Neutrophil (primary cell): ENCODE measurements at regions not wholly inside any gene's neighbourhood (a gene's known extent, or its start where the extent isn't known, plus 50 kb on each side); places are given as distances from the start of the nearest gene placed in this dataset.
"Not testable (repeated sequence)": the region's sequence is repeated elsewhere in the genome, so short reads cannot be mapped to it uniquely, and the experiment has no call there.

ENCODE experiments used
- H3K27ac ChIP-seq: fragments of 200-600 bp; sonication (generic); 2 replicates; pipeline ENCODE4 v1.5.1; 2016; ENCODE audit warnings: mild to moderate bottlenecking, moderate library complexity
- H3K27me3 ChIP-seq: fragments of 200-600 bp; sonication (generic); 2 replicates; pipeline ENCODE4 v1.6.0; 2016; ENCODE audit warnings: mild to moderate bottlenecking
- H3K36me3 ChIP-seq: fragments of 200-600 bp; sonication (generic); 2 replicates; pipeline ENCODE4 v1.5.1; 2017
- H3K4me1 ChIP-seq, 2 experiments: fragments of 200-600 bp in 1 of 2; sonication (generic) in 1 of 2; 1 replicate in 1 of 2; 2 replicates in 1 of 2; pipeline versions ENCODE4 v1.5.1 to v1.6.1; 2013 to 2016; ENCODE audit warnings: low read depth in 1 of 2, low read length in 1 of 2, mild to moderate bottlenecking in 1 of 2, moderate library complexity in 1 of 2; ENCODE audit not compliant: control insufficient read depth in 1 of 2, insufficient read depth in 1 of 2
- H3K4me3 ChIP-seq, 2 experiments: fragments of 200-600 bp in 1 of 2; sonication (generic) in 1 of 2; 1 replicate in 1 of 2; 2 replicates in 1 of 2; pipeline ENCODE4 v1.5.1; 2013 to 2016; ENCODE audit warnings: low read depth in 1 of 2, low read length in 1 of 2, mild to moderate bottlenecking in 1 of 2, moderate library complexity in 1 of 2
- H3K9me3 ChIP-seq: fragments of 200-600 bp; sonication (generic); 2 replicates; pipeline ENCODE4 v1.5.1; 2016
- TF ChIP-seq, protein P1 (sequence below): fragments of 200-600 bp; sonication (generic); IDR thresholded peaks from 2 replicates; pipeline ENCODE4 v1.5.1; 2016; ENCODE audit warnings: antibody characterized with exemption

DNA sequence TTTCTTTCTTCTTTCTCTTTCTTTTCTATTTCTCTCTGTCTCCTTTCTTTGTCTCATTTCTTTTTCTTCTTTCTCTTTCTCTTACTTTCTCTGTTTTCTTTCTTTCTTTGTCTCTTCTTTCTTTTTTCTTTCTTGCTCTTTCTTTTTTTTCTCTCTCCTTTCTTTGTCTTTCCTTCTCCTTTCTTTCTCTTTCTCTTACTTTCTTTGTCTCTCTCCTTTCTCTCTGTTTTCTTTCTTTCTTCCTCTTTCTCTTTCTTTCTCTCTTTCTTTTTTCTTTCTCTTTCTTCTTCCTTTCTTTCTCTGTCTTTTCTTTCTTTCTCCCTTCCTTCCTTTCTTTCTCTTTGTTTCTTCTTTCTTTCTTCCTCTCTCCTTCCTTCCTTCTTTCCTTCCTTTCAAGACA lies 184.8 kb downstream of the CRLF2 start:
- H3K27me3 ChIP-seq: no peaks in the 10 kb centered on the region
- H3K4me1 ChIP-seq: peaks cover 15 to 18% of the 10 kb centered on the region in 2 experiments
- no peak overlapping the region for H3K27ac ChIP-seq
- H3K36me3 ChIP-seq: no peaks in the 10 kb centered on the region
- TF ChIP-seq, protein P1, sequence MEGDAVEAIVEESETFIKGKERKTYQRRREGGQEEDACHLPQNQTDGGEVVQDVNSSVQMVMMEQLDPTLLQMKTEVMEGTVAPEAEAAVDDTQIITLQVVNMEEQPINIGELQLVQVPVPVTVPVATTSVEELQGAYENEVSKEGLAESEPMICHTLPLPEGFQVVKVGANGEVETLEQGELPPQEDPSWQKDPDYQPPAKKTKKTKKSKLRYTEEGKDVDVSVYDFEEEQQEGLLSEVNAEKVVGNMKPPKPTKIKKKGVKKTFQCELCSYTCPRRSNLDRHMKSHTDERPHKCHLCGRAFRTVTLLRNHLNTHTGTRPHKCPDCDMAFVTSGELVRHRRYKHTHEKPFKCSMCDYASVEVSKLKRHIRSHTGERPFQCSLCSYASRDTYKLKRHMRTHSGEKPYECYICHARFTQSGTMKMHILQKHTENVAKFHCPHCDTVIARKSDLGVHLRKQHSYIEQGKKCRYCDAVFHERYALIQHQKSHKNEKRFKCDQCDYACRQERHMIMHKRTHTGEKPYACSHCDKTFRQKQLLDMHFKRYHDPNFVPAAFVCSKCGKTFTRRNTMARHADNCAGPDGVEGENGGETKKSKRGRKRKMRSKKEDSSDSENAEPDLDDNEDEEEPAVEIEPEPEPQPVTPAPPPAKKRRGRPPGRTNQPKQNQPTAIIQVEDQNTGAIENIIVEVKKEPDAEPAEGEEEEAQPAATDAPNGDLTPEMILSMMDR: no peak
- H3K9me3 ChIP-seq: no peaks in the 10 kb centered on the region
- no peak overlapping the region for H3K4me3 ChIP-seq

GRCh38 chrX:1027133-1027532 lies 185.3 kb downstream of the CRLF2 start:
- TF ChIP-seq, protein P1: no peak
- H3K27ac ChIP-seq: peak overlapping the region; percentile 75
- peak overlapping the region; percentile 37 to 44 for H3K4me3 ChIP-seq

DNA sequence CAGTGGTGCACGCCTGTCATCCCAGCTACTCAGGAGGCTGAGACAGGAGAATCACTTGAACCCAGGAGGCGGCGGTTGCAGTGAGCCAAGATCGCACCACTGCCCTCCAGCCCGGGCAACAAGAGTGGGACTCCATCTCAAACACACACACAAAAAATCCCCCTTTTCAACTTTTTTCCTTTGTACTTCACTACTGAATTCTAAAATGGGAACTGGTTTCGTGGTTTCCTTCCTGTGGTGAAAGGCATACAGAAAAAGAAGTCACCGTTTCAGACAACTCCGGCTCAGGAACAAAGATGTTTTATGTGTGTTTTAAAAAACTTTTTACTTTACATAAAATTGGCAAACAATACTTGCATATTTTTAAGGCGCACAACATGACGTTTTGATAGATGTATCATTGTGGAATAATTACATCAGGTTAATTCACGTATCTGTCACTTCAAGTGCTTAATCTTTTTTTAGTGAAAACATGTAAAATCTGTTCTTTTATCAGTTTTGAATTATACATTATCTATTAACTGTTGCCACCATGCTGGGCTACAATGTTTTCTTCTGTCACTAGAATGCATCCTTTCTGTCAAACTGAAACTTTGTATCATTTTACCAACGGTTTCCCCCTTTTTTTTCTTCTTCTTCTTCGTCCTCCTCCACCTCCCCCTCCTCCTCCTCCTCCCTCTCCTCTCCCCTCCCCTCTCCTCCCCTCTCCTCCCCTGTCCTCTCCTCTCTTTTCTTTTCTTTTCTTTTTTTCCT lies 186.0 kb downstream of the CRLF2 start:
- Histone ChIP-seq H3K9me3 (no peaks in the 10 kb centered on the region), H3K4me1 (peaks cover 15 to 18% of the 10 kb centered on the region in 2 experiments), H3K27me3 (no peaks in the 10 kb centered on the region), H3K27ac (peak overlapping the region; percentile 75), H3K36me3 (no peaks in the 10 kb centered on the region), H3K4me3 (peak overlapping the region; percentile 37 to 44)
- TF ChIP-seq, protein P1: no peak

More at GRCh38 chrX:1027133-1027532, 185.3 kb downstream of the CRLF2 start:
- no peaks in the 10 kb centered on the region for H3K27me3 ChIP-seq
- H3K9me3 ChIP-seq: no peaks in the 10 kb centered on the region
- no peaks in the 10 kb centered on the region for H3K36me3 ChIP-seq
- H3K4me1 ChIP-seq: peaks cover 15 to 18% of the 10 kb centered on the region in 2 experiments

DNA sequence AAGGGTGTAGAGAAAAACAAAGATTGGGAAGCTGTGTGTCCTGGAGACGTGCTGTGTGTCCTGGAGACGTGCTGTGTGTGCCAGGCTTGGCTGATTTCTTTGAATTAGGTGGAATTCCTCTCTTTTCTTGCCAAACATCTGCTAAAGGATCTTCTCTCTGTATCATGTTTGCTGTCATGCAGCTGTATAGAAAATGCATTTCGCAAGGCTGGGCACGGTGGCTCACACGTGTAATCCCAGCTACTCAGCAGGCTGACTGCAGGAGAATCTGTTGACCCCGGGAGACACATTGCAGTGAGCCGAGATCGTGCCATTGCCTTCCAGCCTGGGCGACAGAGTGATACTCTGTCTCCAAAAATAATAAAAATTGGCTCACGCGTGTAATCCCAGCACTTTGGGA lies 187.0 kb downstream of the CRLF2 start:
- Histone ChIP-seq H3K4me1 (peaks cover 15 to 18% of the 10 kb centered on the region in 2 experiments), H3K36me3 (no peaks in the 10 kb centered on the region), H3K9me3 (no peaks in the 10 kb centered on the region), H3K27me3 (no peaks in the 10 kb centered on the region), H3K4me3 (no peak overlapping the region), H3K27ac (peak overlapping the region; percentile 75)
- TF ChIP-seq, protein P1: no peak

DNA sequence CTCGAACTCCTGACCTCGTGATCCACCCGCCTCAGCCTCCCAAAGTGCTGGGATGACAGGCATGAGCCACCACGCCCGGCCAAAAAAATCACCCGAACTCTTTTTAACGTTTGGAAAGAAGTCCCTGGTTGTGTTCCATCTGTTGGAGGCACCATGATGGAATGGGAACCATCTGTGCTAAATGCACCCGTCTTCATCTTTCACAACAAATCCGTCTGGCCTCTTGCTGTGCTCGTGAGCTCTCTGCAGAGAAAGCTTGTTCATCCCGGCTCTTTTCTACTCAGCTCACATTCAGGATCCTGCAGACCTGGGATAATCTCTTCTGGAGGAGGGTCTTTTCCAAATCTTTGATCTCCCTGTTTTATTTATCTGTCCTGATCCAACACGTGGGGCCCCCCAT lies 188.8 kb downstream of the CRLF2 start:
- Histone ChIP-seq H3K9me3 (no peaks in the 10 kb centered on the region), H3K27ac (no peak overlapping the region)
- TF ChIP-seq, protein P1: no peak

DNA sequence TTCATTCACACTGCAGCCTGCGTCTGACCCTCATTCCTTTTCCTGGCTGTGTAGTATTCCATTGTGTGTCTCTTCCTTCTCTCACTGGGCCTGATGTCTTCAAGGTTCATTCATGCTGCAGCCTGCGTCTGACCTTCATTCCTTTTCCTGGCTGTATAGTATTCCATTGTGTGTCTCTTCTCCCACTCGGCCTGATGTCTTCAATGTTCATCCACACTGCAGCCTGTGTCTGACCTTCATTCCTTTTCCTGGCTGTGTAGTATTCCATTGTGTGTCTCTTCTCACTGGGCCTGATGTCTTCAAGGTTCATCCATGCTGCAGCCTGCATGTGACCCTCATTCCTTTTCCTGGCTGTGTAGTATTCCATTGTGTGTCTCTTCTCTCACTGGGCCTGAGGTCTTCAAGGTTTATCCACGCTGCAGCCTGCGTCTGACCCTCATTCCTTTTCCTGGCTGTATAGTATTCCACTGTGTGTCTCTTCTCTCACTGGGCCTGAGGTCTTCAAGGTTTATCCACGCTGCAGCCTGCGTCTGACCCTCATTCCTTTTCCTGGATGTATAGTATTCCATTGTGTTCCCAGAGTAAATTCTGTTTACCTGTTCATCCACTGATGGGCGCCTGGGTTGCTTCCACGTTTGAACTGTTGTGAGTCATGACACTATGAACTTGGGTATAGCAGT lies 191.0 kb downstream of the CRLF2 start:
- H3K27ac ChIP-seq, H3K9me3 ChIP-seq, H3K36me3 ChIP-seq, H3K4me3 ChIP-seq, H3K27me3 ChIP-seq: not testable (repeated sequence)
- peaks cover 10 to 11% of the 10 kb centered on the region in 2 experiments for H3K4me1 ChIP-seq

More for the DNA sequence above, 188.8 kb downstream of the CRLF2 start:
- Histone ChIP-seq H3K4me3 (no peak overlapping the region), H3K4me1 (peaks cover 15 to 18% of the 10 kb centered on the region in 2 experiments), H3K27me3 (no peaks in the 10 kb centered on the region), H3K36me3 (no peaks in the 10 kb centered on the region)
